Cardiac muscle cell (in vitro differentiated cells and primary cell): ENCODE measurements at regions not wholly inside any gene's neighbourhood (a gene's known extent, or its start where the extent isn't known, plus 50 kb on each side); places are given as distances from the start of the nearest gene placed in this dataset.

ENCODE experiments used
- DNase-seq, 2 donors: peaks; one replicate each; pipeline versions ENCODE4 v3.0.0 to v3.0.0-alpha.2; 2010 to 2017; ENCODE audit warnings: low read depth in 1 of 2, low spot score in 1 of 2
- H3K27ac ChIP-seq: fragments of 200-600 bp; sonication (generic); 2 replicates; pipeline ENCODE4 v1.5.1; 2016
- H3K27me3 ChIP-seq: fragments of 200-600 bp; sonication (generic); 2 replicates; pipeline ENCODE4 v1.6.0; 2016; ENCODE audit warnings: control low read depth
- H3K36me3 ChIP-seq: fragments of 200-600 bp; sonication (generic); 2 replicates; pipeline ENCODE4 v1.5.1; 2016; ENCODE audit warnings: control low read depth
- H3K4me1 ChIP-seq: fragments of 200-600 bp; sonication (generic); 2 replicates; pipeline ENCODE4 v1.8.1; 2017; ENCODE audit warnings: low read depth, mild to moderate bottlenecking, mixed run types
- H3K4me3 ChIP-seq: fragments of 200-600 bp; sonication (generic); 2 replicates; pipeline ENCODE4 v1.5.1; 2016; ENCODE audit warnings: mild to moderate bottlenecking
- H3K9me3 ChIP-seq: fragments of 200-600 bp; sonication (generic); 2 replicates; pipeline ENCODE4 v1.5.1; 2017; ENCODE audit warnings: low read depth, mild to moderate bottlenecking, control low read depth
- TF ChIP-seq, protein P1 (sequence below): IDR thresholded peaks from 2 replicates; pipeline ENCODE4 v1.5.1; 2012; ENCODE audit warnings: low read depth, mild to moderate bottlenecking, low read length

DNA sequence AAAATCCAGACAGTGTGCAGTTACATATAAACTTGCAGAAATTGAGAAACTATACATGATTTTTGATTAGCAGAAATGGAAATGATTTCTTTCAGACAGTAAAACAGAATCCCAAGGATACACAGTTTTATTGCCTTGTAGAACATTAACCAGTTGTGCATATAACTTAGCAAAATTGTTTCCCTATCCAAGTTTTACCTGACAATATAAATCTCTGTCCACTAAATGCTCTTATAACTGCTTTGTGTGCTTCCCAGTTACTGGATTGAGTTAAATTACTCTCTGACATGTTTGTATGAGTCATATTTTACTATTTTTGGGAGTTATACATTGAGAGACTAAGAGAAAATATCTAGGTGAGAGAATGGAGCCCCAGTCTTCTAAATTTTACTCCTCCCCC is 563.4 kb downstream of the SH2D4B start:
- no peaks in the 10 kb centered on the region for H3K4me1 ChIP-seq
- H3K27me3 ChIP-seq, result no peaks in the 10 kb centered on the region
- no peaks in the 10 kb centered on the region for H3K9me3 ChIP-seq
- no peaks in the 10 kb centered on the region for H3K36me3 ChIP-seq
- TF ChIP-seq, protein P1, sequence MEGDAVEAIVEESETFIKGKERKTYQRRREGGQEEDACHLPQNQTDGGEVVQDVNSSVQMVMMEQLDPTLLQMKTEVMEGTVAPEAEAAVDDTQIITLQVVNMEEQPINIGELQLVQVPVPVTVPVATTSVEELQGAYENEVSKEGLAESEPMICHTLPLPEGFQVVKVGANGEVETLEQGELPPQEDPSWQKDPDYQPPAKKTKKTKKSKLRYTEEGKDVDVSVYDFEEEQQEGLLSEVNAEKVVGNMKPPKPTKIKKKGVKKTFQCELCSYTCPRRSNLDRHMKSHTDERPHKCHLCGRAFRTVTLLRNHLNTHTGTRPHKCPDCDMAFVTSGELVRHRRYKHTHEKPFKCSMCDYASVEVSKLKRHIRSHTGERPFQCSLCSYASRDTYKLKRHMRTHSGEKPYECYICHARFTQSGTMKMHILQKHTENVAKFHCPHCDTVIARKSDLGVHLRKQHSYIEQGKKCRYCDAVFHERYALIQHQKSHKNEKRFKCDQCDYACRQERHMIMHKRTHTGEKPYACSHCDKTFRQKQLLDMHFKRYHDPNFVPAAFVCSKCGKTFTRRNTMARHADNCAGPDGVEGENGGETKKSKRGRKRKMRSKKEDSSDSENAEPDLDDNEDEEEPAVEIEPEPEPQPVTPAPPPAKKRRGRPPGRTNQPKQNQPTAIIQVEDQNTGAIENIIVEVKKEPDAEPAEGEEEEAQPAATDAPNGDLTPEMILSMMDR, result no peak
- DNase-seq, result no peak
- H3K4me3 ChIP-seq, result no peak overlapping the region
- no peak overlapping the region for H3K27ac ChIP-seq

DNA sequence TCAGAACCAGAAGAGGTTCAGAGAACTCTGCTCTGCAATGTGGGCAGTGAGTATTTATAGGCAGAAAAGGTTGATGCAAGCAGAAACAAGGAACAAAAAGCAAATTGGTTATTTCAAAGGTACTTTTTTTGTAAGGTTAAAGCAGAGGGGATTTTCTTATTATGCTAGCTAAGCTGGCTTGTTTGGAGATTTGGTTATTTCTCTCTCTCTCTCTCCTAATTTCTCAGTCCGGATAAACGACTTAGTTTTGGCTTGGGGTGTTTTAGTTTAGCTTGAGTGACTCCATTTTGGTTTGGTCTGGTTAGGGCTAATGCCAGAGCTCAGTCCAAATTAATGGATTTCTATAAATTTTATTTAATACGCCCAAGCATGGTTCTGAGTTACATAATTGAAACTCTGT is 566.8 kb downstream of the SH2D4B start:
- Histone ChIP-seq H3K9me3 (no peaks in the 10 kb centered on the region), H3K27ac (no peak overlapping the region), H3K4me1 (no peaks in the 10 kb centered on the region), H3K36me3 (no peaks in the 10 kb centered on the region), H3K27me3 (no peaks in the 10 kb centered on the region), H3K4me3 (no peak overlapping the region)
- DNase-seq, result no peak
- TF ChIP-seq, protein P1, result no peak

DNA sequence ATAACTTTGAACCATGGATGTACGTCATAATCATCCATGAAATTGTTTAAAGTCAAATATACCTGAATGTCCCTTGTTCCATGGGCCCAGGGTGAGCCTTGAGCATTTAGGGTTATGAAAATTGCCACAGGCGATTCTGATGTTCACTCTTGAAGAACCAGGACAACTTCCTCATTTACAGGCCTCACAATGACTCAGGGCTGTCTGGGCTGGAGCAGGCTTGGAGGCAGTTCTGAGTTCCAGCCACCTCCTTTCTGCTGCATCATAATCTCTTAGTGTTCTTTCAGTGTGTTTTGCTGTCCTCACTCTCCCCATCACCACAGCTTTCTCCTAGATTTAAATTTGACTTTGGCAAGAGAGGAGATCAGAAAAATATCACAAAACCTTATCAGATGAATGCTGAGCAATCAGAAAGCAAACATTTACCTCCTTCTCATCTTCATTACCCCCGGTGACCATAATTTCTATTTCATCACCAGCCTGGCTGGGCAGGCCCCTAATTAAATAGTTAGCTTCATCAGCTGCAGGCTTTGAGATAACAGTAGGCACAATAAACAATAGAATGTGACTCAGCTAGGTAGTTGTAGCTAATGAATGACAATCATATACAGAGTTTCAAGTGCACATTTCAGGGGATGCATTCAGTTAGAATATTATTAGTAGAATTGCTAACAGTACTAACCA is 571.0 kb downstream of the SH2D4B start:
- no peak for DNase-seq
- Histone ChIP-seq H3K9me3 (no peaks in the 10 kb centered on the region), H3K4me3 (no peak overlapping the region), H3K27me3 (no peaks in the 10 kb centered on the region), H3K4me1 (no peaks in the 10 kb centered on the region), H3K36me3 (no peaks in the 10 kb centered on the region), H3K27ac (no peak overlapping the region)
- TF ChIP-seq, protein P1, result no peak

DNA sequence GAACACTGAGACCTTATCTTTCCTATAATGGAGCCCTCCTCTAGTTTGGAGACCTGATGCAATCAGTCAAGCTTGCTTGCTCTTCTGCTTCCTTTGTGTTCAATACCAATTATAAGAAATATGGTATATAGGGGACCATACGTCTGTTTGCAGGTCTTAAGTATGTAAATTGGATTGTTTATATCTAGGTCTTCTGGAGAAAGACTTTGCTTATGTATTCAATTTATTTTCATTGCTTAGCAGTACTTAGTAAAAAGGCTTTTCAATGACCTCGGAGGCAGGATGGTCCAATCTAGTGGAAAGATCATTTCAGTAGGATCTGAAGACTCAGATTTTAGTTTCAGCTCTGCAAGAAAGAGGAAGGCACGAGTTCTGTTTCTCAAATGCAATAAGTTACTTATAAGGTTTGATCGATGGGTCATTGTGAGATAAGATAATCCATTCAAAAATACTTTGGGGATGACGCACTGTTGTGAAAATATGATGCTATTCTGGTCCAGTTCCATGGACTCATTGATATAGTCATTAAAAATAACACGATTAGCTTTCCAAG is 571.6 kb downstream of the SH2D4B start:
- H3K36me3 ChIP-seq, result no peaks in the 10 kb centered on the region
- TF ChIP-seq, protein P1, result no peak
- no peak overlapping the region for H3K27ac ChIP-seq
- no peak for DNase-seq
- H3K27me3 ChIP-seq, result no peaks in the 10 kb centered on the region
- no peaks in the 10 kb centered on the region for H3K4me1 ChIP-seq
- H3K4me3 ChIP-seq, result no peak overlapping the region
- H3K9me3 ChIP-seq, result no peaks in the 10 kb centered on the region

DNA sequence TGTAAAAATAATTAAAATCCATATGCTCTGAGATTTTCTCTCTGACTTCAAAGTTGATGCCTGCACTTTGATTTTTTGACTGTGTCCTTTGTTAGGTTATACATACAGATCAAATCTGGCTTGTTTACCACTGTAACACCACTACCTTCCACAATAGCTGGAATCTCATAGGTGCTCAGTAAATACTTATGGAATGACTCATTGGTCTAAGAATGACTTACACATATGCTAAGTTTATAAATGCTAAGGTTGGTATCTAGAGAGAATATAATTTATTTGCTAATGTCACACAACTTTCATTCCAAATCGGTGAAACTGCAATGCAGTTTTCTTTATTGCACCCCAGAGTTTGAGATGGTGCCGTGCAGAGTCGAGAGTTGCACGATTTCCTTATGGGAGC is 578.5 kb downstream of the SH2D4B start:
- DNase-seq, result no peak
- Histone ChIP-seq H3K36me3 (no peaks in the 10 kb centered on the region), H3K27ac (no peak overlapping the region), H3K27me3 (no peaks in the 10 kb centered on the region), H3K9me3 (no peaks in the 10 kb centered on the region), H3K4me3 (no peak overlapping the region), H3K4me1 (no peaks in the 10 kb centered on the region)
- TF ChIP-seq, protein P1, result no peak
